DMS53 treated with DMSO at 0.1 percent for 48 hours (cell line): ENCODE measurements at regions not wholly inside any gene's neighbourhood (a gene's known extent, or its start where the extent isn't known, plus 50 kb on each side); places are given as distances from the start of the nearest gene placed in this dataset.
"Not testable (repeated sequence)": the region's sequence is repeated elsewhere in the genome, so short reads cannot be mapped to it uniquely, and the experiment has no call there.

Source experiments
- DNase-seq: peaks from one replicate; lab custom pipeline; 2025; ENCODE audit not compliant: unreplicated experiment; lab: John Stamatoyannopoulos, UW

GRCh38 chr1:57612833-57613232 lies 189.0 kb upstream of the DAB1 start:
- DNase-seq: no peak

DNA sequence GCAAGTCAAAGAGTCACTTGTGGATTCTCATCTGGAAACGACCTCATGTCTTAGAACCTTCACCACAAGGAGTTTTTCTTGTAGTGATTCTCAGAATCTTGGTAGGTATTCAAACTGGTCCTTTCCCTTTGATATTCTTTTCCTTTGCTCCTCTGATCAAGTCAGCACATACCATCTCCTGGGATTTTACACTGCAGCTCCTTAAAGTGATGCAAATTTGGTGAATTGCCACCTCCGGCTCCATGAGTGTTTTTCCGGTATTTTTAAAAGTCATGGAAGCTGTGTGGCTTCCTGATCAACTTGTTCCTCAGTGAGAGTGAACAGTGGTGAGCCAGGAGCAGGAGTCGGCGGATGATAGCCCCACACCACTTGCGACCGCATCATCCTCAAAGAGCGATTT lies 182.1 kb upstream of the DAB1 start:
- DNase-seq: no peak

GRCh38 chr1:57603696-57604095 lies 179.8 kb upstream of the DAB1 start:
- DNase-seq: no peak

- DNase-seq: no peak
Measured at GRCh38 chr1:57600424-57600823, 176.6 kb upstream of the DAB1 start.

GRCh38 chr1:57599236-57599994 lies 175.6 kb upstream of the DAB1 start:
- no peak for DNase-seq

DNA sequence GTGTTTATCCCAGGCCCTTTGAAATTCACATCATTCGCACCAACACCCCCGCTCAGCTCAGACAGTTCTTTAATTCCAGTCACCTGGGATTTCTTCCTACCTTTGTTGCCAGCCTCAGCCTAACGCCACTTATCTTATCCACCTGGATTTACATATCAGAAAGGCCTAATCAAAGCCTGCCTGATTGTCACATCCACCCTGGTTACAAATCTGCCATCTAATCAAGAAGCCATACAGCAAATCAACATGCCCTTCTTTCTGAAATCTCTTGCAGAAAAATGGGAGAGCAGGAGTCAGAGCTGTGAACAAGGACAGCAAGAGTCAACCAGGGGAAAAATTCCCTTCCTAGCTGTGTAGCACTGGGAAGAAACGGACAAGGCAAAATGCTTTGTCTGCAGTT lies 173.2 kb upstream of the DAB1 start:
- DNase-seq: no peak

- DNase-seq: no peak
Measured at GRCh38 chr1:57594002-57594401, 170.1 kb upstream of the DAB1 start.

GRCh38 chr1:57591842-57592241 lies 168.0 kb upstream of the DAB1 start:
- no peak for DNase-seq

DNA sequence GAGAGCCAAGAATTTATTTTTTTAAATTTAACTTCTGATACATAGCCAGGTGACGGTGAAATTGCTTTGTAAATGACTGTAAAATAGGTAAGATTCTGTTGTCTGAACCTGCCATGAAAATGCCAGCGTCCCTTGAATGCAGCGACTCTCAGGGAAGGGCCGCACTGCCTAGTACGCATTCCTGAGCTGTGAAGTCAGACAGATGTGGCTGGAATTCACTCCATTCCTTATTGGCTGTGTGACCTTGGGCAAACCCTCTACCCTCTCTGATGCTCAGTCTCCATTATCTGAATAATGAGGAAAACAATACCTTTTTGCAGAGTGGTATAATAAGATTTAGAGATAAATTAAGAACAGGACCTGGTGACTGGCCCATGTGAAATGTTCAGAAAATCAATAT lies 167.1 kb upstream of the DAB1 start:
- DNase-seq: no peak

DNA sequence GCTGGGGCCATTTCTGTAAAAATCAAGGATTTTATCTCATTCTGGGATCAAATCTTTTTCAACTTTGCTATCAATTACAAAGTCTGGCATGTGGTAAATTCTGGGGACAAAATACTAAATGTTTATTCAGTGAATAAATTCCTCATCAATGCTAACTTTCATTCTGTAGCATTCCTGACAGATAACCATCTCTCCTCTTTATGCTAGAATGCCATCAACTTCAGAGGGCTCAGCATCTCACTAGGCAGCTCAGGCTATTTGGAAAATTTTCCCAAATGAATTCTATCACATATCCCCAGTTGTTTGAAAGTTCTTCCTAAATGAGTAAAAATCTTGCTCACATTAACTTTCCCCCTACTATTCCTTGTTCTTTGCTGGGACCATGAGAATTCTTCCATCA lies 163.0 kb upstream of the DAB1 start:
- no peak for DNase-seq

DNA sequence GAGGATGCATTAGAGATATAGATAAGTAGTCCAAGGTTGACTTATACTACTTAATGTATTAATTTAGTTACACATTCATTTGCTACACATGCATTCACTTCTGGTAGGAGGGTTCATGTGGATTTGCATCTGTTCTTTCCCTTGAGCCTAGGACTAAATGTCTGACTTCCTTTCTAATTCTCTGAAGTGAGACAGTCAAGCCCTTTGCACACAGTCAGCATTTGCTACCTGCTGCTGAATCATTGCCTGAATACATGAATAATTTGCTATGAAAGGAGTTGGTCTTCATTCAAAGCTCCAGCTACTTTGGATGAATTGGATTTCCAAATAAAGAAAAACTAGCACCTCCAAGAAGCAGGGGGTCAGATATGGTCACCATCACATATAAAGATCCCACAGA lies 154.8 kb upstream of the DAB1 start:
- DNase-seq: no peak

DNA sequence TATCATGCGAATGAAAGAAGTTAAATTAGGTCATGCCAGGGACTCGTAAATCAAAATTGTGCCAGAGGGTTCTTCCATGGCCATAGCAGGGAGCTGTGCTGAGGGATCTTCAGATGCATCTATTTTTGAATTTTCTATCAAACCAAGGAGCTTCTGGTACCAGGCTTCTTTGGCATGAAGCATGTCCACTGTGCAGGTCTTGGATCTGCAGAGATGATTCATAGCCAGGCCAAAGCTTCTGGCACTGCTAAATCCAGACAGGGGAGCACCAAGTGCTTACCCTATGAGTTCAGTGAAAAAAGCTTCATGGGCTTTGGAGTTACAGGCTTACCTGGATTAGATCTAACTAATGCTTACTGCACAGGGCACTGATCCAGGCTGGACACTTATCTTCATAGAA lies 154.2 kb upstream of the DAB1 start:
- no peak for DNase-seq

DNA sequence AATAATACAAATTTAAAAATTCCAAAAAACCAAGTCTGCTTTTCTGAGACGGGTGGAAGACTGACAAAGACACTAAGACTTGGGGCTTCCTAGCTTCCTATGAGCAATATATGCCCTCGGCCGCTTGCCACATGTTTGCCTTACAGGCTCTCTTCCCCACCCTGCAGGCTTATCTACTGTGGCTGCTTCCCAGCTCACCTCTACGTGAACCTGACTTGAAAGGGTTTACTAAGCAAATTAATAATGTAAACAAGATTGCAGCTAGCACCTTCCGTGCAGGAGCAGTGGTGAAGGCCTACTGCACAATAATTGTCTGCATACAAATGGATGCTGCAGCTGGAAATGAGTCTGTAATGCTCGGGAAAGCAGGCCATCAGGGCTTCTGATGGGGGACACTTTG lies 152.9 kb upstream of the DAB1 start:
- DNase-seq: peak; percentile 88

DNA sequence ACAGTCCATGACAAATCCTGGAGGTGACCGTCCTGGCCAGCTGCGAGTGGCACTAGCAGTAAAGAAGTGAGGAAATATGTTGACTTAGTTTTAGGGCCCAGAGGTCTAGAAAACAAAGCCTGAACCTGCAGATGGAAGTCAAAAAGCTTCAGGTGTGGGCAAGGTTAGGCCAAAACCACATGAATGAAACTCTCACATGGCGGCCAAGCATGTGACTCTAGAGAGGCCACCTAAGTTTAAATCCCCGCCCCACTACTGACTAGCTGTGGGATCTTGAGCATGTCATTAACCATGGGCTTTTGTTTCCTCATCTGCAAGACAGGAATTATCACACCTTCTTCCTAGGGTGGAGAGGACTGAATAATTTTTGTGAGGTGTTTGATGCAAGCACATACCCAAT lies 148.2 kb upstream of the DAB1 start:
- no peak for DNase-seq

DNA sequence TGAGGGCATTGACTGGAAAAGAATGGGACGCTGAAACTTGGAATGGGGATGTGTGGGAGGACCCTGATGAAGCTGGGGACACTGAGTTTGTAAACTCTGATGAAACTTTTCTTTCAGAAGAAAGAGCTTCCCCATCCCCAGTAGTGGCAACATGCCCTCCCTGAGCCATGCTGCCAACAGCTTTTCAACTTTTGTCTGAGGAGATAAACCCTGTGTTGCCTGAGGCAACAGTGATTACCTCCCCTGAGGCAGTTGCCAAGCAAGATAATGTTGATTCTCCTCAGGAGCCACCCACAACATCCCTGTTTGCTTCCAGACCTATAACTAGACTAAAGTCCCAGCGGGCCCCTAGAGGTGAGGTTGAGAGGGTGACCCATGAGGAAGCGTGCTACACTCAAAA lies 134.2 kb upstream of the DAB1 start:
- DNase-seq: not testable (repeated sequence)

- DNase-seq: no peak
Measured at GRCh38 chr1:57553666-57554065, 129.8 kb upstream of the DAB1 start.

- no peak for DNase-seq
Measured at GRCh38 chr1:57551476-57551875, 127.6 kb upstream of the DAB1 start.

- peak; percentile 30 for DNase-seq
Measured at GRCh38 chr1:57550092-57550491, 126.2 kb upstream of the DAB1 start.

GRCh38 chr1:57549300-57549699 lies 125.4 kb upstream of the DAB1 start:
- DNase-seq: peak; percentile 62

DNA sequence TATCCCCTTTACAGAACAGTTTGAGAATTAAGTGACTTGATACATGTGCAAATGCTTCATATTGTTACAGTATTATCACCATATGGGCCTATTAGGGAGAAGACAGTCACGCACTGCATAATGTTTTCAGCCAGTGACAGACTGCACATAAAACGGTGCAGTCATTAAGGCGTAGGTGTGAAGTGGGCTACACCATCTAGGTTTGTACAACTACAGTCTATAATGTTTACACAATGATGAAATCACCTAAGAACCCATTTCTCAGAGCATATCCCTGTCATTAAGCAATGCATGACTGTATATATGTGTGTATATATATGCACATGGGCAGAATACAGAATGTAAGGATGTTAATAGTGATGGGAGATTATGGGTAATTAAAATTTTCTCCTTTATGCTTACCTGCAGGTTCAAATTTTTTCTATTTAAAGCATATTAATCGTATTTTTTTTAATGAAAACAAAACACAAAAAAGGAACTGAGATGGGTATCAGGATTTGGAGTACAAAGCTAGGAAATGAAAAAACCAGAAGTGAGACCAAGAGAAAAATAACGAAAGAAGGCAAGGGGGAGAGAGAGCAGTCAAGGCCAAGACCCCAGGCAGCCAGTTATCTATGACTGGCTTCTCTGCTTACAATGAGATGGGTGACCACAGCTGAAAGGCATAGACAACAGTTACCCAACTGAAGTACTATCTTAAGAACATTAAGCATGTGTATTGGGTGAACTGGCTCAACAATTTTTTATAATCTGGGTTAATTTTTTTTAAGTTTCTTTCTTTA lies 122.9 kb upstream of the DAB1 start:
- DNase-seq: peak; percentile 26

DNA sequence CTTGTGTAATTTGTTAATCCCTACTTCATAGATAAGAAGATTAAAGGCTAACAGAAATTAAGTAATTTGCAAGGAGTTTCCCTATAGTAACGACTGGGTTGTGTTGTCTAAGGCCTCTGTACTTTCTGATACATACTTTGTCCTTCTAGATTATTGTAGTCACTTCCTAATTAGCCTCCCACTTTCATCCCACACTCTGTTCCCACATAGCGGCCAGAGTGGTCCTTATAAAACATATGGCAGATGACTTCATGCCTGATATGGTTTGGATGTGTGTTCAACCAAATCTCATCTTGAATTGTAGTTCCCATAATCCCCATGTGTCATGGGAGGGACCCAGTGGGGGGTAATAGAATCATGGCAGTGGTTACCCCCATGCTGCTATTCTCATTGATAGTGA lies 120.5 kb upstream of the DAB1 start:
- no peak for DNase-seq

GRCh38 chr1:57536749-57537423 lies 113.0 kb upstream of the DAB1 start:
- DNase-seq: no peak
